K562 (cell line): ENCODE measurements at regions not wholly inside any gene's neighbourhood (a gene's known extent, or its start where the extent isn't known, plus 50 kb on each side); places are given as distances from the start of the nearest gene placed in this dataset.

Experiments
- ATAC-seq: fragments of 200-7000 bp; cut with Tn5 transposase; 3 replicates; pipeline ENCODE4 v1.9.1; 2020; ENCODE audit warnings: moderate library complexity
- BruUV-seq: library from RNA; stranded (reverse); fragments of 400-500 nt; replicated peaks from 2 replicates; lab custom pipeline; 2021; lab: Mats Ljungman, UMichigan
- CTCF ChIA-PET: fragments of 300-600 bp; formaldehyde crosslinking; extraction: SDS; loops from one replicate; lab custom pipeline; 2021; ENCODE audit warnings: low intra/inter-chr PET ratio; lab: Yijun Ruan, JAX
- POLR2A ChIA-PET: fragments of 300-600, 350-650 bp; sonication (Branson Sonifier 250); formaldehyde crosslinking; extraction: SDS; loops from one replicate; lab custom pipeline; 2021; ENCODE audit warnings: antibody characterized with exemption, inconsistent platforms; lab: Yijun Ruan, JAX
- DNase-seq, 4 experiments: peaks; one replicate each; pipeline versions ENCODE4 v3.0.0 to v3.0.0-alpha.2; 2011 to 2018; ENCODE audit warnings: low spot score in 3 of 4, mixed read lengths in 3 of 4; ENCODE audit errors: extremely low read depth in 1 of 4
- FAIRE-seq: peaks from 2 replicates; lab custom pipeline; 2011; peaks lifted over from hg19 to GRCh38; lab: Jason Lieb, UNC
- H2AFZ ChIP-seq: 2 replicates; pipeline ENCODE4 v1.6.0; 2011; ENCODE audit warnings: low read depth, low read length, control low read depth, inconsistent platforms
- H3K27ac ChIP-seq: fragments of 200-600 bp; 3 replicates; pipeline ENCODE4 v1.8.0; 2011; ENCODE audit warnings: low read depth, mild to moderate bottlenecking, control low read depth, inconsistent platforms, low read length, moderate library complexity, mixed read lengths; ENCODE audit errors: extremely low read depth
- H3K27me3 ChIP-seq, 2 experiments: fragments of 300-600 bp in 1 of 2; 2 replicates in 1 of 2; 3 replicates in 1 of 2; pipeline versions ENCODE4 v1.6.0 to v1.8.0; 2011; ENCODE audit warnings: inconsistent platforms in 2 of 2, low read length in 2 of 2, mild to moderate bottlenecking in 1 of 2, mixed read lengths in 1 of 2, moderate library complexity in 1 of 2; ENCODE audit not compliant: control insufficient read depth in 2 of 2, insufficient read depth in 2 of 2
- H3K36me3 ChIP-seq: fragments of 300-600 bp; 3 replicates; pipeline ENCODE4 v1.8.0; 2011; ENCODE audit warnings: mild to moderate bottlenecking, low read length, inconsistent platforms; ENCODE audit not compliant: control insufficient read depth, insufficient read depth
- H3K4me1 ChIP-seq, 2 experiments: fragments of 200-600 bp in 1 of 2; replicated peaks in 1 of 2; 2 replicates in 1 of 2; 3 replicates in 1 of 2; pipeline versions ENCODE4 v1.5.1 to v1.8.0; 2011; ENCODE audit warnings: inconsistent platforms in 2 of 2, low read length in 2 of 2, mild to moderate bottlenecking in 1 of 2, mixed read lengths in 1 of 2, moderate library complexity in 1 of 2; ENCODE audit not compliant: control insufficient read depth in 2 of 2, insufficient read depth in 2 of 2
- H3K4me2 ChIP-seq: 2 replicates; pipeline ENCODE4 v1.6.1; 2011; ENCODE audit warnings: low read length, control low read depth, inconsistent platforms, mixed read lengths; ENCODE audit not compliant: insufficient read depth
- H3K4me3 ChIP-seq: fragments of 200-600 bp; sonication (generic), shearing (Covaris generic); 2 replicates; pipeline ENCODE4 v1.5.1; 2016; ENCODE audit warnings: control low read depth, inconsistent platforms
- H3K79me2 ChIP-seq: fragments of 200-600 bp; 3 replicates; pipeline ENCODE4 v1.8.0; 2011; ENCODE audit warnings: low read length, inconsistent platforms; ENCODE audit not compliant: control insufficient read depth, insufficient read depth
- H3K9ac ChIP-seq, 2 experiments: 2 replicates each; pipeline versions ENCODE4 v1.6.0 to v1.6.1; 2011; ENCODE audit warnings: low read depth in 2 of 2, low read length in 2 of 2, control low read depth in 1 of 2, inconsistent platforms in 1 of 2, mild to moderate bottlenecking in 1 of 2, mixed read lengths in 1 of 2; ENCODE audit not compliant: insufficient read depth in 1 of 2
- H3K9me1 ChIP-seq: one replicate; pipeline ENCODE4 v1.6.0; 2011; ENCODE audit warnings: inconsistent platforms, mild to moderate bottlenecking, low read length, moderate library complexity; ENCODE audit not compliant: control insufficient read depth, insufficient read depth
- H3K9me3 ChIP-seq: replicated peaks from 2 replicates; pipeline ENCODE4 v1.5.1; 2011; ENCODE audit warnings: low read depth, low read length, inconsistent platforms; ENCODE audit not compliant: control insufficient read depth, insufficient read depth
- H4K20me1 ChIP-seq: replicated peaks from 2 replicates; pipeline ENCODE4 v1.6.1; 2011; ENCODE audit warnings: low read length, inconsistent platforms, mixed read lengths; ENCODE audit not compliant: control insufficient read depth, insufficient read depth
- CBFA2T3 ChIP-seq: fragments of 450-650 bp; IDR thresholded peaks from 2 replicates; pipeline ENCODE4 v1.6.1; 2017
- ESRRB ChIP-seq: fragments of 250-450 bp; sonication (Bioruptor Pico); IDR thresholded peaks from 2 replicates; pipeline ENCODE4 v1.5.0; 2020; ENCODE audit warnings: mild to moderate bottlenecking, moderate library complexity, borderline replicate concordance
- EWSR1 ChIP-seq: fragments of 450-650 bp; IDR thresholded peaks from 2 replicates; pipeline ENCODE4 v1.6.1; 2018; ENCODE audit warnings: borderline replicate concordance, mild to moderate bottlenecking, low read depth, moderate library complexity; ENCODE audit not compliant: partially characterized antibody
- HNRNPUL1 ChIP-seq: fragments of 200-400 bp; formaldehyde crosslinking; IDR thresholded peaks from 2 replicates; pipeline ENCODE4 v1.6.1; 2017; ENCODE audit warnings: low read length
- LARP7 ChIP-seq: fragments of 450-650 bp; IDR thresholded peaks from 2 replicates; pipeline ENCODE4 v1.6.1; 2016
- MNT ChIP-seq, 2 experiments: fragments of 450-650 bp; conservative IDR thresholded peaks; 2 replicates each; pipeline ENCODE4 v1.6.1; 2017; ENCODE audit warnings: mild to moderate bottlenecking in 2 of 2, moderate library complexity in 2 of 2
- NFIC ChIP-seq: fragments of 450-650 bp; IDR thresholded peaks from 2 replicates; pipeline ENCODE4 v1.6.1; 2017; ENCODE audit warnings: mild to moderate bottlenecking, inconsistent platforms
- PPARD ChIP-seq: fragments of 250-450 bp; sonication (Bioruptor Pico); IDR thresholded peaks from 2 replicates; pipeline ENCODE4 v1.8.0; 2022; ENCODE audit warnings: inconsistent platforms, mild to moderate bottlenecking, moderate library complexity
- RBM25 ChIP-seq: fragments of 200-400 bp; formaldehyde crosslinking; IDR thresholded peaks from 2 replicates; pipeline ENCODE4 v1.6.1; 2018; ENCODE audit warnings: low read length, low read depth, moderate library complexity; ENCODE audit not compliant: severe bottlenecking
- TEAD2 ChIP-seq: fragments of 450-650 bp; IDR thresholded peaks from 2 replicates; pipeline ENCODE4 v1.6.1; 2016; ENCODE audit warnings: missing genetic modification characterization, control low read depth, missing compliant biosample characterization
- XRCC4 ChIP-seq: IDR thresholded peaks from one replicate; pipeline ENCODE4 v1.6.1; 2011; ENCODE audit not compliant: insufficient read depth, insufficient read length; ENCODE audit errors: extremely low read depth
- ZNF644 ChIP-seq: fragments of 200-800 bp; sonication (Bioruptor generic); IDR thresholded peaks from 2 replicates; pipeline ENCODE4 v1.6.1; 2016; ENCODE audit warnings: low read depth, missing genetic modification characterization, missing compliant biosample characterization
- WGBS: fragments of 100-300 bp; shearing (Covaris generic); methylation state at CpG from one replicate; pipeline ENCODE4 v1.1.6; 2016; ENCODE audit warnings: low coverage, mixed read lengths; ENCODE audit not compliant: insufficient coverage; ENCODE audit errors: missing lambda C conversion rate; 5-methylcytosine and 5-hydroxymethylcytosine counted together
- in situ Hi-C: fragments of 300-500 bp; cut with MboI; formaldehyde crosslinking; loops from 4 replicates; pipeline ENCODE4 v1.15.0; 2018; ENCODE audit warnings: inconsistent platforms, mixed read lengths
- intact Hi-C: fragments of 100-400 bp; cut with micrococcal nuclease; formaldehyde crosslinking; loops from 2 replicates; pipeline ENCODE4 v1.14.2; 2022
- TF ChIP-seq, protein P1 (sequence below), 2 experiments: IDR thresholded peaks in 1 of 2; conservative IDR thresholded peaks in 1 of 2; 2 replicates each; pipeline ENCODE4 v1.6.1; 2016; ENCODE audit warnings: low read depth in 2 of 2, mild to moderate bottlenecking in 1 of 2, missing compliant biosample characterization in 1 of 2, missing genetic modification characterization in 1 of 2, moderate library complexity in 1 of 2
- TF ChIP-seq, protein P2 (sequence below): fragments of 250-450 bp; sonication (Bioruptor Pico); IDR thresholded peaks from 2 replicates; pipeline ENCODE4 v1.9.0; 2021; ENCODE audit warnings: mild to moderate bottlenecking
- TF ChIP-seq, protein P3 (sequence below): sonication (generic); formaldehyde crosslinking; IDR thresholded peaks from 2 replicates; pipeline ENCODE4 v1.8.0; 2022; ENCODE audit warnings: mild to moderate bottlenecking, missing genetic modification reagents

GRCh38 chr9:75657015-75657414 is 233.5 kb upstream of the PCSK5 start:
- no peak for FAIRE-seq
- Histone ChIP-seq H3K9me1 (no peaks in the 10 kb centered on the region), H3K4me3 (no peak overlapping the region), H3K4me2 (no peak overlapping the region), H3K79me2 (no peaks in the 10 kb centered on the region), H4K20me1 (no peaks in the 10 kb centered on the region), H3K9me3 (no peaks in the 10 kb centered on the region), H3K9ac (no peak overlapping the region), H3K4me1 (no peaks in the 10 kb centered on the region), H3K27ac (no peak overlapping the region), H3K27me3 (no peaks in the 10 kb centered on the region), H2AFZ (no peak overlapping the region), H3K36me3 (no peaks in the 10 kb centered on the region)
- ChIA-PET CTCF (no interaction called here), POLR2A (no interaction called here)
- WGBS, result 1% methylated on average over 4 of the region's 5 CpGs
- intact Hi-C loops, result no loop called here
- no TSS peak for BruUV-seq
- no peak for ATAC-seq
- in situ Hi-C loops, result no loop called here
- DNase-seq, result no peak
- TF ChIP-seq EWSR1, result no peak
- TF ChIP-seq ESRRB, result no peak
- no peak for TF ChIP-seq NFIC
- TF ChIP-seq XRCC4, result no peak
- TF ChIP-seq, protein P1, sequence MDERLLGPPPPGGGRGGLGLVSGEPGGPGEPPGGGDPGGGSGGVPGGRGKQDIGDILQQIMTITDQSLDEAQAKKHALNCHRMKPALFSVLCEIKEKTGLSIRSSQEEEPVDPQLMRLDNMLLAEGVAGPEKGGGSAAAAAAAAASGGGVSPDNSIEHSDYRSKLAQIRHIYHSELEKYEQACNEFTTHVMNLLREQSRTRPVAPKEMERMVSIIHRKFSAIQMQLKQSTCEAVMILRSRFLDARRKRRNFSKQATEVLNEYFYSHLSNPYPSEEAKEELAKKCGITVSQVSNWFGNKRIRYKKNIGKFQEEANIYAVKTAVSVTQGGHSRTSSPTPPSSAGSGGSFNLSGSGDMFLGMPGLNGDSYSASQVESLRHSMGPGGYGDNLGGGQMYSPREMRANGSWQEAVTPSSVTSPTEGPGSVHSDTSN (CRISPR knock-in tag; IDR thresholded peaks at IDR 0.05; ENCODE audit: low read depth), result no peak
- TF ChIP-seq, protein P1 (tag; conservative IDR thresholded peaks at IDR 0.05; ENCODE audit: low read depth), result no peak
- no peak for TF ChIP-seq HNRNPUL1
- TF ChIP-seq, protein P2, sequence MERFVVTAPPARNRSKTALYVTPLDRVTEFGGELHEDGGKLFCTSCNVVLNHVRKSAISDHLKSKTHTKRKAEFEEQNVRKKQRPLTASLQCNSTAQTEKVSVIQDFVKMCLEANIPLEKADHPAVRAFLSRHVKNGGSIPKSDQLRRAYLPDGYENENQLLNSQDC (CRISPR knock-in tag), result no peak
- TF ChIP-seq RBM25, result no peak
- TF ChIP-seq TEAD2 (tag), result no peak
- TF ChIP-seq CBFA2T3, result no peak
- TF ChIP-seq MNT (conservative IDR thresholded peaks at IDR 0.05), result no peak
- TF ChIP-seq, protein P3, sequence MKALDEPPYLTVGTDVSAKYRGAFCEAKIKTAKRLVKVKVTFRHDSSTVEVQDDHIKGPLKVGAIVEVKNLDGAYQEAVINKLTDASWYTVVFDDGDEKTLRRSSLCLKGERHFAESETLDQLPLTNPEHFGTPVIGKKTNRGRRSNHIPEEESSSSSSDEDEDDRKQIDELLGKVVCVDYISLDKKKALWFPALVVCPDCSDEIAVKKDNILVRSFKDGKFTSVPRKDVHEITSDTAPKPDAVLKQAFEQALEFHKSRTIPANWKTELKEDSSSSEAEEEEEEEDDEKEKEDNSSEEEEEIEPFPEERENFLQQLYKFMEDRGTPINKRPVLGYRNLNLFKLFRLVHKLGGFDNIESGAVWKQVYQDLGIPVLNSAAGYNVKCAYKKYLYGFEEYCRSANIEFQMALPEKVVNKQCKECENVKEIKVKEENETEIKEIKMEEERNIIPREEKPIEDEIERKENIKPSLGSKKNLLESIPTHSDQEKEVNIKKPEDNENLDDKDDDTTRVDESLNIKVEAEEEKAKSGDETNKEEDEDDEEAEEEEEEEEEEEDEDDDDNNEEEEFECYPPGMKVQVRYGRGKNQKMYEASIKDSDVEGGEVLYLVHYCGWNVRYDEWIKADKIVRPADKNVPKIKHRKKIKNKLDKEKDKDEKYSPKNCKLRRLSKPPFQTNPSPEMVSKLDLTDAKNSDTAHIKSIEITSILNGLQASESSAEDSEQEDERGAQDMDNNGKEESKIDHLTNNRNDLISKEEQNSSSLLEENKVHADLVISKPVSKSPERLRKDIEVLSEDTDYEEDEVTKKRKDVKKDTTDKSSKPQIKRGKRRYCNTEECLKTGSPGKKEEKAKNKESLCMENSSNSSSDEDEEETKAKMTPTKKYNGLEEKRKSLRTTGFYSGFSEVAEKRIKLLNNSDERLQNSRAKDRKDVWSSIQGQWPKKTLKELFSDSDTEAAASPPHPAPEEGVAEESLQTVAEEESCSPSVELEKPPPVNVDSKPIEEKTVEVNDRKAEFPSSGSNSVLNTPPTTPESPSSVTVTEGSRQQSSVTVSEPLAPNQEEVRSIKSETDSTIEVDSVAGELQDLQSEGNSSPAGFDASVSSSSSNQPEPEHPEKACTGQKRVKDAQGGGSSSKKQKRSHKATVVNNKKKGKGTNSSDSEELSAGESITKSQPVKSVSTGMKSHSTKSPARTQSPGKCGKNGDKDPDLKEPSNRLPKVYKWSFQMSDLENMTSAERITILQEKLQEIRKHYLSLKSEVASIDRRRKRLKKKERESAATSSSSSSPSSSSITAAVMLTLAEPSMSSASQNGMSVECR (CRISPR knock-in tag), result no peak
- TF ChIP-seq ZNF644 (tag), result no peak
- no peak for TF ChIP-seq PPARD (CRISPR knock-in tag)
- TF ChIP-seq LARP7, result no peak
